NCI-H2227 (cell line): ENCODE measurements at regions not wholly inside any gene's neighbourhood (a gene's known extent, or its start where the extent isn't known, plus 50 kb on each side); places are given as distances from the start of the nearest gene placed in this dataset.

Experiments used
- DNase-seq: peaks from one replicate; lab custom pipeline; 2025; ENCODE audit not compliant: unreplicated experiment; lab: John Stamatoyannopoulos, UW

DNA sequence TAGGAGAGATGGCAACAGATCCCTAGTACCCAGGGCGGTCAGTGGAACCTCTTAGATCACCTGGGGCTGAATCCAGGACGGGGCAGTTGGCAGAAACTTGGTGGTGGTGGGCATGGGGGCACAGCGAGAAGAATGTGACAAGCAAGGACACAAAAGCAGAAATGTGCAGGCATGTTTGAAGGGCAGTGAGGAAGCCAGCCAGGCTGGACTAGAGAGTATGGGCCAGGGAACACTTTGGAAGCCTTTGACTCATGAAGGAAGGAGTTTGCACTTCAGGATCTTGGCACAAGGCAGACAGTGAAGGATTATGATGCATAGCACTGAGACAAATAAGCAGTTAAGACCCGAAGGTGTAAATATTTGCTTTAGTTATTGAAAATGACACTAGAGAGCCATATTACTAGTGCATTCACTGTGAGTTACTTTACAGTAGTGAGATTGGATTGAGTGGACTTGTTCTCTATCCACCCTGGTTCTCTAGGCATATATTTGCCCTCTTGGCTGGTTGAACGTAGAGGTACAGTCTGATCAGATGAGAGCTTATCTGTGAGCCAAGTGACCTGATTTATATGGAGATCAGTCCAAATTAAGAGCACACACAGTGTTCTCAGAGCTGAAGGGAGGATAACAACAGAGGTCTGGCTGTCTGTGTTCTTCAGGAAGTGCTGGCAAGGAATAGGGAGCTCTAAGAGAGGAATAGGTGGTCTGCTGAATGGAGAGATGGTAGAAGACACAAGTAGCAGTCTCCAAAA is 210.4 kb downstream of the SNX19 start:
- no peak for DNase-seq

DNA sequence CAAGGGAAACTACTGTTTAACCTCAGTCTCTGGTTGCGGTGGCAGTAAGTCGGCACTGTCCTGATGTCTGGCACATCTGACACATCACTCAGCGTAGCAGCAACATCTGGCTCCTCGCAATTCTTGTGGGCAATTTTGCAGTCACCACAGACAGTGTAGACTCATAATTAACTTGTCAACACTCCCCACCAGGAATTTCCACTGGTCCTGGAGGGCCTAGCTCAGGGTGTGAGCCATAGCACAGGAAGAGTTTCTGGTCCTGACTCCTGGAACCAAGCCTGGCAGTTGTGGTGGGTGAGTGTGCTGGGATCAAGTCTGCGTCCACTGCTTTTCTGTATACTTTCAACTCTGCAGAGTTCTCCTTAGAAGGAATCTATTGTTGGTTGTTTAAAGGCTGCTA is 209.7 kb downstream of the SNX19 start:
- no peak for DNase-seq

DNA sequence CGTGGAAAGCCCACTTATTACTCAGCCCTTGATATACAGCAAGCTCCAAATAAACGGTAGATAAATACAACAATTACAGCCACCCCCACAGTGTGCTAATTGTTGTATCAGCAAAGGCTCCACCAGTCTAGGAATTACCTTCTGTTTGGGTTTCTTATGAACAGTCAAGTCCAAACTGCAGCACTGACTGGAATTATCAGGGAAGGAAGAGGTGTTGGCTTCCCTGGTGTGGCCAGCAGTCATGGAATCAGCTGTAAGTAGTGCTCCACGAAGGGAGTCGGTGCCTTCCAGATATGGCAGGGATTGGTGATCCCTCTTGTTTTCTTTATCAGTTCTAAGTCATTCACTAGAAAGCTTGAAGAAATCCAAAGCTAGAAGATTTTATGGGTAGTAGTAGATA is 209.1 kb downstream of the SNX19 start:
- DNase-seq = no peak

GRCh38 chr11:130709531-130709930 is 206.7 kb downstream of the SNX19 start:
- no peak for DNase-seq

- DNase-seq = no peak
Observed at GRCh38 chr11:130710021-130710420, 206.3 kb downstream of the SNX19 start.

DNA sequence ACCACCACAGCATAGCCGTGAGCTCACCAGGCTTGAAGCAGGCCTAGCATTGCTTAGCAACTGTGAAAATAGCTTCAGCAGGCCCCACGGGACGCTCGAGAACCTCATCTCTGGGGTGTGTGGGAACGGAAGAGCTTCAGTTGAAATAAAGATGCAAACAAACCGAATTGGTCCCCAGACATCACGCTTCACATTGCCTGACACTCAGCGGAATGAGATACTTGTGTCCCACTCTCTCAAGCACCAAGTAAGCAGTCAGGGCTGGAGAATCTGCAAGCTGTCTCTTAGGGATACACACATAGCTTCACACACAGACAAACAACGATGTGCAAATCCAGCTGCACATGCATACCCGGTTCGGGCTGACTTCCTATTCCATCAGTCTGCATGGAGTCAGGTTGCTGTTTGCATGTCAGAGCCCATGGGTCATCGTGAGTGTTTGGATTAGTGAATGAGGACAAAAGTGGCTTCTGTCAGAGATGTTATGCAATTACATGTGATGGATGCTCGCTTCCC is 205.7 kb downstream of the SNX19 start:
- no peak for DNase-seq

GRCh38 chr11:130711193-130711592 is 205.1 kb downstream of the SNX19 start:
- DNase-seq = no peak

- DNase-seq = no peak
Observed at GRCh38 chr11:130712480-130712879, 203.8 kb downstream of the SNX19 start.

- DNase-seq = no peak
Observed at GRCh38 chr11:130715085-130715876, 201.0 kb downstream of the SNX19 start.

DNA sequence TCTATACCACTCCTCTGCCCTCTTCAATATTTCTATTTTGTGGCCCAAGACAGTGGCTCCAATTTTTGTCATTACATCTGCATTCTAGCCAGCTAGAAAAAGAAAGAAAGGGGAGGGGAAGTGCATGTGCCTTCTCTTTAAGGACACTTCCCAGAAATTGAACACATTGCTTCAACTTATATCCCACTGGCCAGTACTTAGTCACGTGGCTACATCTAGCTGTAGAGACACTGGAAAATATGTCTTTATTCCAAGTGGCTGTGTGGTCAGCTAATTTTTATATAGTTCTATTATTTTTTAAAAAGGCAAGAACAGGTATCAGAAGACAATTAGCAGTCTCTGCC is 200.4 kb downstream of the SNX19 start:
- no peak for DNase-seq

DNA sequence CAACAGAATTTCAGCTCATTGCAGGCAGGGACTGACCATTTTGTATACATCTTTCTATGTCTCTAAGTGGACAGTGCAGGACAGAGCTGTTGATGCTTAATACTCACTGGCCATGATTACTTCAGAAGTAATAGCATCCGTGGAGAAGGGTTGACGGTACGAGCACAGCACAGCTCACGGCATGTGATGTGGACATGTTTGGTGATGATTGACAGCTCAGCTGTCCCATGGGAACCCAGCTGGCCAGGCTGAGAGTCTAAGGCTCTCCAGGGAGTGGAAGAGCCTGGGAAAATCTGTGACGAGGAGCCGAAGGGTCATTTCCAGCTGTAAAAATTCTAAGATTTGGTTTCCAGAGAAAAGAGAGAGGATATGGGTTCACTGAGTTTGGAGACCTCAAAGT is 198.2 kb downstream of the SNX19 start:
- DNase-seq = no peak

- no peak for DNase-seq
Observed at GRCh38 chr11:130719220-130719915, 196.9 kb downstream of the SNX19 start.

- no peak for DNase-seq
Observed at GRCh38 chr11:130720232-130721022, 195.9 kb downstream of the SNX19 start.

DNA sequence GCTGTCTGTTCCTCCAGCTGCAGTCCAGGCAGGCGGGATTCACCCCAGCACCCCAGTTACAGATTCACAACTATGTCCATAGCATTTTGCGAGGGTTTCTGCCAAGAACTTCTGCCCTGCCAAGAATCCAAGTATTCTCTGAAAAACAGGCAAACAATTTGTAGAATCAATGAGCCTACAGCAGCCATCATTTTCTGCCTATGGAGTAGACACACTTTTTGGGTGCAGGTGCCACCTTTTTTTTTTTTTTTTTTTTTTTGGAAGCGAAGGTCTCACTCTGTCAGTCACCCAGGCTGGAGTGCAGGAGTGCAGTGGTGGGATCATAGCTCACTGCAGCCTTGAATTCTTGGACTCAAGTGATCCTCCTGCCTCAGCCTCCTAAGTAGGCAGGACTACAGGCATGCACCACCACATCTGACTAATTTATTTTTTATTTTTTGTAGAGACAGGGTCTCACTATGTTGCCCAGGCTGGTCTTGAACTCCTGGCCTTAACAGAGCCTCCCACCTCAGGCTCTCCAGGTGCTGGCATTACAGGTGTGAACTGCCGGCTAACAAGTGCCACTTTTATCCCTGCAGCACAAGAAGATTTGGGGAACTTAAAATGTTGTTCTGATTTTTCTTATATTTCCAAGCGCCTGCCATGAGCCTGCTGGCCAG is 195.1 kb downstream of the SNX19 start:
- DNase-seq = no peak

- no peak for DNase-seq
Observed at GRCh38 chr11:130721736-130722135, 194.5 kb downstream of the SNX19 start.

- no peak for DNase-seq
Observed at GRCh38 chr11:130722401-130722800, 193.9 kb downstream of the SNX19 start.

- DNase-seq = no peak
Observed at GRCh38 chr11:130725421-130726233, 190.7 kb downstream of the SNX19 start.

DNA sequence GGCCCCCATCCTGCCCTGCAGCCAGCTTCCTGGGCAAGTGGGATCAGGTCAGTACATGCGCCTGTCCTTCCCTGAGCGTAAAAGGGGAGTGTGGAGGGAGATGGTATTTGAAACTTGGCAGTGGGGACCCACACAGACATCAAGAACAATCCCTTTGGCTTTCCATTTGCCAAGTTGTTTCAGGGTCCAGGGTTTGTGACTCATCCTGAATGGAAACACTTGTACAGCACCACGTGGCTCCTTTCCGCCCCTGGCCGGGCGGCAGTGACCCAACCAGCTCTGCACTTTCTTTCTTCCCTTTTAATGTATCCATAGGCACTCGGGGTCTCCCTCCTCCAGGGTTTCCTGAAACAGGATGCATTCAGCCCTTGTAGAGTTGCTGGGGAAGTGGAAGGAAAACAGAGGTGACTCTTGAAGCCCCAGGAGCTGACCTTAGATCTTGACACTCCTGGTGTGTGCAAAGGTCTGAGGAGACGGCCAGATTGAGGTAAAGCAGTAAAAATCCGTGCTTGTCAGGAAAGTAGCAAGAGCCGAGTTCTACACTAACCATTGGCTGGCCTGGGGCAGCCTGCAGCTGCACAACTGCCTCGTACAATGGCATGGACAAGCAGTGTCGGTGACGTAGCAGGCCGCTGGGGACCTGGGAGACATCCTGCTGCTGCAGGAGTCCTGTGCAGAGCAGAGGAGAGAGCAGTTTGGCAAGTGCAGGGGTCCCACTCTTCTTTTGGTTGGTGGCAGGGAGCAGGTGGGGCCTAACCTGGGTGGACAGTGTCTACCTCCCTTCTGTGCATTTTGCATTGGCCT is 189.8 kb downstream of the SNX19 start:
- no peak for DNase-seq
